Umbilical cord (tissue), 1 donor: ENCODE measurements at regions not wholly inside any gene's neighbourhood (a gene's known extent, or its start where the extent isn't known, plus 50 kb on each side); places are given as distances from the start of the nearest gene placed in this dataset.

Source experiments
- DNase-seq: peaks from one replicate; pipeline ENCODE4 v3.0.0-alpha.2; 2015; ENCODE audit warnings: low spot score

DNA sequence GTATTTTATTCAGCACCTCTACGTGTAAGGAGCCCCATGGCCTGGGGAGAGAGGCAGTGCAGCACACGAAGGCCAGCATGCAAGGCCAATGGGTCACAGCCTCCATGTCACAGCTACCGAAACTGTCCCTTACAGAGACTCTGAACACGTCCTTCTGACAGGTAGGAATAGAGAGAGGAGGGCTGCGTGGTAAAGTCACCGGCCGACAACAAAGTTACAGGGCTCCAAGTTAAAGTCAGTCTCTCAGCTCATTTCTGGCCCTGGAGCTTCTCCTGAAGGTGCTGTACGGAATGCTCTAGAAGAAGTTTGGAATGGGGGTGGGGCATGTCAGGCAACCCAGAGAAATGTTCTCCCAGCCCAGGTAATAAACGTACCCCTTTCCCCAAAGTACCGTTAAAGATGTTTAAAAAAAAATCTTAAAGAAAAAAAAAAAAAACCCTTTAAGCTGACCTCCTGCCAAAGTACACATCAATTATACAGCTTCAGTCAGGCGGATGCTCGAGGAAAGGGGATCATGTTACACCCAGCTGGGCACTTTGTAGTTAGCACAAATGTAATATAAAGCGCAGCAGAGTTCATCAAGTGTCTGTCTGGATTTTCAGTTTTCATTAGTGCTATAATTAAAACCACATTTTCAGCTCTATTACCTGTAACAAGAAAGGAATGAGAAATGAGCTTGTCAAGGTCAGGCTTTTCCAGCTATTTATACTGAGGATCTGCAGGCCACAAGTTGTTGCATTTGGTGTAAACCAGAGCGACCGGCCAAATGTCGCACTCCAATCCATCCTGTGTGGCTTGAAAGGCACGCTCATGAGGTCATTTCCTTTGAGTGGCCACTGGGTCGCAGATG is 53.3 kb upstream of the CDKN3 start:
- no peak for DNase-seq

DNA sequence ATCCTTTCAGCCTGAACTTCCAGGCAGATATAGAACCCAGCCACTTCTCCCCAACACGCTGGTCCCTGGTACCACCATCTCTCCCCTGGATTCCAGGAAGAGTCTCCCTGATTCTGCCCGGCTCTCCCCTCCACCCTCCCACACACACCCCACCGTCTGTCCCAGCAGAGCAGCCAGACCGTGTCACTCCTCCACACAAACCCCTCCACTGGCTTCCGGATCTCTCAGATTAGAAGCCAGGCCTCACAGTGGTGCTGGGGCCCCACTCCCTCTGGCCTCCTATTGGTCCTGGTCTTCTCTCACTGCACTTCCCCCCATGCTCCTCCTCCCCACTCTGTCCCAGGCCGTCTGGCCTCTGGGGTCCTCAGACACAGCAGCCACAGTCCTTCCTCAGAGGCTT is 52.4 kb upstream of the CDKN3 start:
- DNase-seq, result no peak

DNA sequence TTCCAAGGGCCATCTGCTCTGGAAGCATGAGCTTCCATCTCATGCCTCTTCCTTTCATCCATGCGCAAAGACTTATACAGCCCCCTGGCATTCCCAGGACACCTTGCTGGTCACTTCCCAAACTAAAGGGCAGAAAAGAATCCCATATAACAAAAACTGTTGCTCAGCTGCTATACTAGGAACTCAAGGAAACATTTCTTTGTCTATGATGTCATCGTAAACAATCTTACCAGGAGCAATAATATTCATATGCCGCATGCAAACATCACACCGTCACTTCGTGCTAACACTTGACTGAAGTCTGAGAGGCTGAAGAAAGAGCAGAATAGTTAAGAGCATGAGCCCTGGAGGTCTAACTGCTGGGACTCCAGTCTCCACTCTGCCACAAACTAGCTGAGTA is 50.5 kb upstream of the CDKN3 start:
- DNase-seq, result no peak
